ENCODE measurements at regions not wholly inside any gene's neighbourhood (a gene's known extent, or its start where the extent isn't known, plus 50 kb on each side); places are given as distances from the start of the nearest gene placed in this dataset.

- Histone ChIP-seq H3K4me1 (ENCODE audit: control insufficient read depth, insufficient read depth, low read length) (peaks cover 4% of the 10 kb centered on the region), H3K9ac (ENCODE audit: extremely low read depth, low read length, poor library complexity, severe bottlenecking) (no peak overlapping the region), H3K36me3 (ENCODE audit: control insufficient read depth, insufficient read depth, low read length) (no peaks in the 10 kb centered on the region), H3K9me3 (ENCODE audit: control insufficient read depth, low read length) (no peaks in the 10 kb centered on the region), H3K4me3 (ENCODE audit: low read length) (no peak overlapping the region), H3K27ac (ENCODE audit: low read depth, low read length) (no peak overlapping the region), H3K27me3 (ENCODE audit: control insufficient read depth, insufficient read depth, low read length, poor library complexity, severe bottlenecking) (no peaks in the 10 kb centered on the region)
- H3K9me3 Mint-ChIP-seq, result no peaks in the 10 kb centered on the region
- no peaks in the 10 kb centered on the region for H3K27me3 Mint-ChIP-seq (ENCODE audit: insufficient read depth)
- H3K4me3 Mint-ChIP-seq, result no peak overlapping the region
- no peak for TF ChIP-seq CTCF (conservative IDR thresholded peaks at IDR 0.05)
- peaks cover 4% of the 10 kb centered on the region for H3K36me3 Mint-ChIP-seq (ENCODE audit: low read depth)
- 80 to 93% methylated on average over 1 to 2 of the region's 2 CpGs for WGBS, 2 experiments (ENCODE audit: insufficient coverage in 1 of 2, insufficient read length in 1 of 2)
- H3K27ac Mint-ChIP-seq, result no peak overlapping the region
- H3K4me1 Mint-ChIP-seq, result peaks cover 14% of the 10 kb centered on the region
- no peak for DNase-seq
These were observed 337.4 kb upstream of the PIK3C3 start for GRCh38 chr18:41617647-41618046.

GRCh38 chr18:41613003-41613609 lies 341.9 kb upstream of the PIK3C3 start:
- Mint-ChIP-seq H3K27ac (no peak overlapping the region), H3K9me3 (peaks cover 7% of the 10 kb centered on the region), H3K4me3 (no peak overlapping the region), H3K4me1 (peaks cover 9% of the 10 kb centered on the region), H3K27me3 (ENCODE audit: insufficient read depth) (no peaks in the 10 kb centered on the region), H3K36me3 (ENCODE audit: low read depth) (peaks cover 19% of the 10 kb centered on the region)
- no peaks in the 10 kb centered on the region for H3K36me3 ChIP-seq (ENCODE audit: control insufficient read depth, insufficient read depth, low read length)
- H3K9ac ChIP-seq (ENCODE audit: extremely low read depth, low read length, poor library complexity, severe bottlenecking), result no peak overlapping the region
- H3K27ac ChIP-seq (ENCODE audit: low read depth, low read length), result no peak overlapping the region
- peaks cover 4% of the 10 kb centered on the region for H3K4me1 ChIP-seq (ENCODE audit: control insufficient read depth, insufficient read depth, low read length)
- H3K4me3 ChIP-seq (ENCODE audit: low read length), result no peak overlapping the region
- peaks cover 11% of the 10 kb centered on the region for H3K9me3 ChIP-seq (ENCODE audit: control insufficient read depth, low read length)
- DNase-seq, result no peak
- H3K27me3 ChIP-seq (ENCODE audit: control insufficient read depth, insufficient read depth, low read length, poor library complexity, severe bottlenecking), result no peaks in the 10 kb centered on the region
- WGBS, 2 experiments (ENCODE audit: insufficient coverage in 1 of 2, insufficient read length in 1 of 2), result 93 to 100% methylated on average over 3 to 6 of the region's 6 CpGs
- no peak for TF ChIP-seq CTCF (conservative IDR thresholded peaks at IDR 0.05)

DNA sequence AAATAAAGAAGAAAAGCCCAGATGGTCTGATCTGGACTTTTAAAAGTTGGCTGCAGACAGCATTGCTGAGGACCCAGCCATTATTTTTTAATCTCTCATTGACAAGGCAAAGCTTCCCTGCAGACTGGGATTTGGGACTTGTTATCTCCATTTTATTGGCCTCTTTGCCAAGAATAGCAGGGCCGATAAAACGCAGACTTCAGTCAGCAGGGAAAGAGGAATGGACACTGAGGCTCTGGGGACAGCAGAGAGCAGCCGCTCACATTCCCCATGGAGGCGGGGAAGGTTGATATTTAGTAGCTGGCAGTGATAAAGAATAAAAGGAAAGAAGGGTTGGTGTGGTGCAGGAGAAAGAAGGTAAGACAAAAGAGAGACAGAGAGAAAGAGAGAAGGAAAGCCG lies 350.1 kb upstream of the PIK3C3 start:
- H3K27me3 Mint-ChIP-seq (ENCODE audit: insufficient read depth), result no peaks in the 10 kb centered on the region
- Histone ChIP-seq H3K9ac (ENCODE audit: extremely low read depth, low read length, poor library complexity, severe bottlenecking) (no peak overlapping the region), H3K4me3 (ENCODE audit: low read length) (no peak overlapping the region), H3K4me1 (ENCODE audit: control insufficient read depth, insufficient read depth, low read length) (no peaks in the 10 kb centered on the region), H3K27ac (ENCODE audit: low read depth, low read length) (no peak overlapping the region), H3K27me3 (ENCODE audit: control insufficient read depth, insufficient read depth, low read length, poor library complexity, severe bottlenecking) (peaks cover 14% of the 10 kb centered on the region), H3K9me3 (ENCODE audit: control insufficient read depth, low read length) (peaks cover under 1% of the 10 kb centered on the region), H3K36me3 (ENCODE audit: control insufficient read depth, insufficient read depth, low read length) (no peaks in the 10 kb centered on the region)
- WGBS, 2 experiments (ENCODE audit: insufficient coverage in 1 of 2, insufficient read length in 1 of 2), result 90 to 91% methylated on average over 5 of the region's 5 CpGs
- H3K4me1 Mint-ChIP-seq, result peaks cover 19% of the 10 kb centered on the region
- H3K36me3 Mint-ChIP-seq (ENCODE audit: low read depth), result peaks cover 6% of the 10 kb centered on the region
- no peak overlapping the region for H3K27ac Mint-ChIP-seq
- peaks cover under 1% of the 10 kb centered on the region for H3K9me3 Mint-ChIP-seq
- no peak overlapping the region for H3K4me3 Mint-ChIP-seq
- no peak for TF ChIP-seq CTCF (conservative IDR thresholded peaks at IDR 0.05)
- DNase-seq, result no peak

Measured in endodermal cell (in vitro differentiated cells).